MM.1S (cell line): ENCODE measurements at regions not wholly inside any gene's neighbourhood (a gene's known extent, or its start where the extent isn't known, plus 50 kb on each side); places are given as distances from the start of the nearest gene placed in this dataset.

Experiments used
- DNase-seq: peaks from one replicate; pipeline ENCODE4 v3.0.0-alpha.2; 2015
- H2AFZ ChIP-seq: fragments of 300-600 bp; sonication (generic); 2 replicates; pipeline ENCODE4 v1.6.0; 2016; ENCODE audit warnings: antibody characterized with exemption, low read length
- H3F3A ChIP-seq: fragments of 300-600 bp; sonication (generic); 2 replicates; pipeline ENCODE4 v1.6.1; 2016; ENCODE audit warnings: mild to moderate bottlenecking, antibody characterized with exemption, low read length, moderate library complexity, mixed read lengths; ENCODE audit not compliant: insufficient read depth
- H3K27ac ChIP-seq: fragments of 300-600 bp; sonication (generic); 2 replicates; pipeline ENCODE4 v1.5.1; 2016; ENCODE audit warnings: mild to moderate bottlenecking, low read length
- H3K27me3 ChIP-seq: fragments of 300-600 bp; sonication (generic); replicated peaks from 2 replicates; pipeline ENCODE4 v1.6.0; 2016; ENCODE audit warnings: low read length; ENCODE audit not compliant: insufficient read depth
- H3K36me3 ChIP-seq: fragments of 300-600 bp; sonication (generic); replicated peaks from 2 replicates; pipeline ENCODE4 v1.6.1; 2016; ENCODE audit warnings: mild to moderate bottlenecking, low read length, mixed read lengths; ENCODE audit not compliant: insufficient read depth
- H3K4me1 ChIP-seq: fragments of 300-600 bp; sonication (generic); 2 replicates; pipeline ENCODE4 v1.6.1; 2016; ENCODE audit warnings: low read length, mixed read lengths
- H3K4me2 ChIP-seq: fragments of 300-600 bp; sonication (generic); 2 replicates; pipeline ENCODE4 v1.6.0; 2016; ENCODE audit warnings: low read depth, low read length
- H3K4me3 ChIP-seq: fragments of 300-600 bp; sonication (generic); 2 replicates; pipeline ENCODE4 v1.5.1; 2016; ENCODE audit warnings: low read length, mixed read lengths
- H3K79me2 ChIP-seq: fragments of 300-600 bp; sonication (generic); 2 replicates; pipeline ENCODE4 v1.6.1; 2016; ENCODE audit warnings: mixed run types, low read length, mixed read lengths
- H3K9ac ChIP-seq: fragments of 300-600 bp; sonication (generic); 2 replicates; pipeline ENCODE4 v1.6.1; 2016; ENCODE audit warnings: low read length, mixed read lengths
- H3K9me2 ChIP-seq: fragments of 300-600 bp; sonication (generic); replicated peaks from 2 replicates; pipeline ENCODE4 v1.6.1; 2016; ENCODE audit warnings: mild to moderate bottlenecking, low read length, mixed read lengths; ENCODE audit not compliant: insufficient read depth
- H3K9me3 ChIP-seq: fragments of 300-600 bp; sonication (generic); replicated peaks from 2 replicates; pipeline ENCODE4 v1.6.1; 2016; ENCODE audit warnings: mild to moderate bottlenecking, low read length, mixed read lengths; ENCODE audit not compliant: insufficient read depth
- H4K20me1 ChIP-seq: fragments of 300-600 bp; sonication (generic); 2 replicates; pipeline ENCODE4 v1.6.1; 2016; ENCODE audit warnings: mild to moderate bottlenecking, low read length, moderate library complexity, mixed read lengths; ENCODE audit not compliant: insufficient read depth
- CTCF ChIP-seq: fragments of 300-600 bp; sonication (generic); IDR thresholded peaks from 2 replicates; pipeline ENCODE4 v1.5.1; 2016; ENCODE audit warnings: antibody characterized with exemption, low read length, mixed read lengths
- EZH2 ChIP-seq: fragments of 300-600 bp; sonication (generic); optimal IDR thresholded peaks from 2 replicates; pipeline ENCODE3; 2017; ENCODE audit warnings: low read depth, mild to moderate bottlenecking, antibody characterized with exemption, low read length, mixed read lengths
- EZH2phosphoT487 ChIP-seq: fragments of 300-600 bp; sonication (generic); IDR thresholded peaks from 2 replicates; pipeline ENCODE4 v1.6.1; 2018; ENCODE audit warnings: antibody characterized with exemption, low read length

GRCh38 chr6:43970913-43971775 is 156.1 kb downstream of the MRPL14 start:
- Histone ChIP-seq H3K9me2 (no peaks in the 10 kb centered on the region), H3K4me1 (no peaks in the 10 kb centered on the region)

GRCh38 chr6:43970068-43970912 is 157.0 kb downstream of the MRPL14 start:
- H3K4me2 ChIP-seq, result no peak overlapping the region
- no peaks in the 10 kb centered on the region for H3K79me2 ChIP-seq
- no peak for TF ChIP-seq CTCF
- no peak for TF ChIP-seq EZH2phosphoT487
- no peak for TF ChIP-seq EZH2

More at GRCh38 chr6:43970913-43971775, 156.1 kb downstream of the MRPL14 start:
- Histone ChIP-seq H3K4me3 (no peak overlapping the region), H3K79me2 (no peaks in the 10 kb centered on the region), H3K36me3 (no peaks in the 10 kb centered on the region), H3F3A (no peaks in the 10 kb centered on the region), H3K9me3 (no peaks in the 10 kb centered on the region), H4K20me1 (no peaks in the 10 kb centered on the region), H3K27me3 (no peaks in the 10 kb centered on the region), H3K9ac (no peak overlapping the region), H3K4me2 (no peak overlapping the region), H2AFZ (no peak overlapping the region), H3K27ac (no peak overlapping the region)
- no peak for DNase-seq
- no peak for TF ChIP-seq EZH2phosphoT487
- TF ChIP-seq EZH2, result no peak
- TF ChIP-seq CTCF, result no peak

GRCh38 chr6:43969158-43969981 is 157.9 kb downstream of the MRPL14 start:
- Histone ChIP-seq H3K27ac (no peak overlapping the region), H3K36me3 (no peaks in the 10 kb centered on the region), H3K4me2 (no peak overlapping the region), H3K9me2 (no peaks in the 10 kb centered on the region), H2AFZ (no peak overlapping the region), H3K9me3 (no peaks in the 10 kb centered on the region), H3K79me2 (no peaks in the 10 kb centered on the region), H3F3A (no peaks in the 10 kb centered on the region), H4K20me1 (no peaks in the 10 kb centered on the region), H3K27me3 (no peaks in the 10 kb centered on the region), H3K4me1 (no peaks in the 10 kb centered on the region), H3K9ac (no peak overlapping the region), H3K4me3 (no peak overlapping the region)
- no peak for DNase-seq
- TF ChIP-seq CTCF (no peak), EZH2phosphoT487 (no peak), EZH2 (no peak)

More at GRCh38 chr6:43970068-43970912, 157.0 kb downstream of the MRPL14 start:
- no peaks in the 10 kb centered on the region for H3K4me1 ChIP-seq
- H3K36me3 ChIP-seq, result no peaks in the 10 kb centered on the region
- H3K9me2 ChIP-seq, result no peaks in the 10 kb centered on the region
- no peaks in the 10 kb centered on the region for H3F3A ChIP-seq
- H3K27me3 ChIP-seq, result no peaks in the 10 kb centered on the region
- no peaks in the 10 kb centered on the region for H3K9me3 ChIP-seq
- no peak overlapping the region for H2AFZ ChIP-seq
- H3K27ac ChIP-seq, result no peak overlapping the region
- H3K4me3 ChIP-seq, result no peak overlapping the region
- H3K9ac ChIP-seq, result no peak overlapping the region
- no peak for DNase-seq
- no peaks in the 10 kb centered on the region for H4K20me1 ChIP-seq
